HEK293 (cell line): ENCODE measurements at regions not wholly inside any gene's neighbourhood (a gene's known extent, or its start where the extent isn't known, plus 50 kb on each side); places are given as distances from the start of the nearest gene placed in this dataset.

Source experiments
- CTCF ChIA-PET: fragments of 350-600 bp; formaldehyde crosslinking; extraction: SDS; loops from one replicate; lab custom pipeline; 2021; ENCODE audit warnings: antibody characterized with exemption; lab: Yijun Ruan, JAX
- POLR2A ChIA-PET: fragments of 300-600 bp; formaldehyde crosslinking; extraction: SDS; loops from one replicate; lab custom pipeline; 2020; ENCODE audit warnings: antibody characterized with exemption, inconsistent platforms; lab: Yijun Ruan, JAX
- H3K27ac ChIP-seq: fragments of 200-500 bp; sonication (Bioruptor generic); 2 replicates; pipeline ENCODE4 v1.5.1; 2014; ENCODE audit warnings: low read depth, low read length, control low read depth, inconsistent platforms; ENCODE audit errors: extremely low read depth
- H3K36me3 ChIP-seq, 2 experiments: fragments of 200-500 bp in 1 of 2; sonication (Bioruptor generic) in 1 of 2; 1 replicate in 1 of 2; 2 replicates in 1 of 2; pipeline ENCODE4 v1.5.1; 2014 to 2017; ENCODE audit warnings: inconsistent platforms in 2 of 2, low read length in 2 of 2; ENCODE audit not compliant: control insufficient read depth in 2 of 2, insufficient read depth in 1 of 2
- H3K4me1 ChIP-seq: fragments of 200-500 bp; sonication (Bioruptor generic); 2 replicates; pipeline ENCODE4 v1.5.1; 2014; ENCODE audit warnings: mild to moderate bottlenecking, low read length, inconsistent platforms; ENCODE audit not compliant: control insufficient read depth, insufficient read depth
- H3K4me3 ChIP-seq: 2 replicates; pipeline ENCODE4 v1.5.1; 2011; ENCODE audit warnings: low read depth, mild to moderate bottlenecking, control low read depth, low read length, moderate library complexity
- H3K9me3 ChIP-seq: fragments of 200-500 bp; sonication (Bioruptor generic); 2 replicates; pipeline ENCODE4 v1.5.1; 2014; ENCODE audit warnings: low read depth, low read length, inconsistent platforms; ENCODE audit not compliant: control insufficient read depth, insufficient read depth
- HOXC10 ChIP-seq: sonication (generic); formaldehyde crosslinking; IDR thresholded peaks from 2 replicates; pipeline ENCODE4 v1.8.1; 2023; ENCODE audit warnings: mild to moderate bottlenecking, missing genetic modification reagents
- KLF9 ChIP-seq: fragments of 450-650 bp; formaldehyde crosslinking; IDR thresholded peaks from 2 replicates; pipeline ENCODE4 v1.5.1; 2016; ENCODE audit warnings: missing biosample characterization, missing genetic modification characterization, low read depth
- ZBTB1 ChIP-seq: fragments of 450-650 bp; formaldehyde crosslinking; IDR thresholded peaks from 2 replicates; pipeline ENCODE4 v1.5.1; 2016; ENCODE audit warnings: missing biosample characterization, missing genetic modification characterization
- ZFP41 ChIP-seq: fragments of 450-650 bp; formaldehyde crosslinking; IDR thresholded peaks from 2 replicates; pipeline ENCODE4 v1.5.1; 2016; ENCODE audit warnings: missing biosample characterization, missing genetic modification characterization, borderline replicate concordance
- ZIC2 ChIP-seq: fragments of 450-650 bp; formaldehyde crosslinking; IDR thresholded peaks from 2 replicates; pipeline ENCODE4 v1.5.1; 2016; ENCODE audit warnings: missing biosample characterization, missing genetic modification characterization
- ZNF10 ChIP-seq: fragments of 450-650 bp; formaldehyde crosslinking; IDR thresholded peaks from 2 replicates; pipeline ENCODE4 v1.5.1; 2017; ENCODE audit warnings: missing biosample characterization, missing genetic modification characterization
- ZNF202 ChIP-seq: fragments of 450-650 bp; formaldehyde crosslinking; IDR thresholded peaks from 2 replicates; pipeline ENCODE4 v1.5.1; 2016; ENCODE audit warnings: missing biosample characterization, missing genetic modification characterization, borderline replicate concordance
- ZNF391 ChIP-seq: fragments of 450-650 bp; formaldehyde crosslinking; IDR thresholded peaks from 2 replicates; pipeline ENCODE4 v1.5.1; 2016; ENCODE audit warnings: low read depth, missing biosample characterization, missing genetic modification characterization, borderline replicate concordance
- ZNF426 ChIP-seq: fragments of 450-650 bp; formaldehyde crosslinking; IDR thresholded peaks from 2 replicates; pipeline ENCODE4 v1.5.1; 2017; ENCODE audit warnings: missing biosample characterization, missing genetic modification characterization, mild to moderate bottlenecking, inconsistent platforms, moderate library complexity
- ZNF521 ChIP-seq: fragments of 450-650 bp; formaldehyde crosslinking; IDR thresholded peaks from 2 replicates; pipeline ENCODE4 v1.5.1; 2017; ENCODE audit warnings: missing biosample characterization, mild to moderate bottlenecking, missing genetic modification characterization
- ZNF548 ChIP-seq: fragments of 450-650 bp; formaldehyde crosslinking; IDR thresholded peaks from 2 replicates; pipeline ENCODE4 v1.5.1; 2016; ENCODE audit warnings: missing biosample characterization, missing genetic modification characterization
- ZNF768 ChIP-seq: fragments of 450-650 bp; formaldehyde crosslinking; IDR thresholded peaks from 2 replicates; pipeline ENCODE4 v1.5.1; 2018; ENCODE audit warnings: missing biosample characterization, mild to moderate bottlenecking, missing genetic modification characterization
- ZNF791 ChIP-seq: fragments of 450-650 bp; formaldehyde crosslinking; IDR thresholded peaks from 2 replicates; pipeline ENCODE4 v1.5.1; 2016; ENCODE audit warnings: missing biosample characterization, missing genetic modification characterization
- ZNF837 ChIP-seq: fragments of 450-650 bp; formaldehyde crosslinking; IDR thresholded peaks from 2 replicates; pipeline ENCODE4 v1.5.1; 2016; ENCODE audit warnings: missing biosample characterization, missing genetic modification characterization
- TF ChIP-seq, protein P1 (sequence below): fragments of 450-650 bp; formaldehyde crosslinking; IDR thresholded peaks from 2 replicates; pipeline ENCODE4 v1.5.1; 2016; ENCODE audit warnings: missing biosample characterization, missing genetic modification characterization, low read depth
- TF ChIP-seq, protein P2 (sequence below): fragments of 450-650 bp; formaldehyde crosslinking; optimal IDR thresholded peaks from 2 replicates; pipeline ENCODE3; 2016; ENCODE audit warnings: missing biosample characterization, mild to moderate bottlenecking, missing genetic modification characterization
- TF ChIP-seq, protein P3 (sequence below): fragments of 450-650 bp; formaldehyde crosslinking; conservative IDR thresholded peaks from 2 replicates; pipeline ENCODE4 v1.5.1; 2016; ENCODE audit warnings: low read depth, missing biosample characterization, missing genetic modification characterization
- TF ChIP-seq, protein P4 (sequence below): fragments of 450-650 bp; formaldehyde crosslinking; IDR thresholded peaks from 2 replicates; pipeline ENCODE4 v1.5.0; 2017; ENCODE audit warnings: missing biosample characterization, missing genetic modification characterization, borderline replicate concordance

DNA sequence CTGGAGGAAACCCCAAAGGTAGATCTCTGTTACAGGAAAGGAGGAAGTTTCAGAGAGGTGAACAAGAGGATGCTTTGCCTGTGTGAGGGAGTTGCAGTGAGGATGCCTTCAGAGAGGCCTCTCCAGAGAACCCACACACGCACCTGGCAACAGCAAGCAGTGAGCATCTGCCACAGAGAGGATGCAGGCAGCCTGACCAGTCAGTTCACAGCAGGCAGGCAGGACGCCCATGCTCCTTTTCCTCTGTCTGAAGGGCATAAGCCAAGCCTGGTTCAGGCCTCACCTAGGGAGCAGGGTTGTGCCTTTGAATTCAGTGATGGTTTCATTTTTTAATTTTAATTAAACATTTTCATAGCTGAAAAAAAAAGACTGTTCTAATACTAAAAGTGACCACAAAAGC lies 346.0 kb upstream of the MARCKS start:
- no peaks in the 10 kb centered on the region for H3K36me3 ChIP-seq
- no peaks in the 10 kb centered on the region for H3K9me3 ChIP-seq
- TF ChIP-seq ZNF837 (tag by site-specific recombination) (no peak), HOXC10 (no peak), KLF9 (no peak), ZNF10 (tag by site-specific recombination) (no peak), ZNF391 (tag by site-specific recombination) (no peak), ZNF791 (tag by site-specific recombination) (no peak), ZBTB1 (tag by site-specific recombination) (no peak), ZIC2 (no peak), ZFP41 (tag by site-specific recombination) (no peak), ZNF521 (tag by site-specific recombination) (no peak), ZNF768 (tag by site-specific recombination) (no peak), ZNF548 (tag by site-specific recombination) (no peak), ZNF426 (tag by site-specific recombination) (no peak), ZNF202 (no peak)
- TF ChIP-seq, protein P1, sequence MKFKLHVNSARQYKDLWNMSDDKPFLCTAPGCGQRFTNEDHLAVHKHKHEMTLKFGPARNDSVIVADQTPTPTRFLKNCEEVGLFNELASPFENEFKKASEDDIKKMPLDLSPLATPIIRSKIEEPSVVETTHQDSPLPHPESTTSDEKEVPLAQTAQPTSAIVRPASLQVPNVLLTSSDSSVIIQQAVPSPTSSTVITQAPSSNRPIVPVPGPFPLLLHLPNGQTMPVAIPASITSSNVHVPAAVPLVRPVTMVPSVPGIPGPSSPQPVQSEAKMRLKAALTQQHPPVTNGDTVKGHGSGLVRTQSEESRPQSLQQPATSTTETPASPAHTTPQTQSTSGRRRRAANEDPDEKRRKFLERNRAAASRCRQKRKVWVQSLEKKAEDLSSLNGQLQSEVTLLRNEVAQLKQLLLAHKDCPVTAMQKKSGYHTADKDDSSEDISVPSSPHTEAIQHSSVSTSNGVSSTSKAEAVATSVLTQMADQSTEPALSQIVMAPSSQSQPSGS (tag by site-specific recombination) = no peak
- TF ChIP-seq, protein P2, sequence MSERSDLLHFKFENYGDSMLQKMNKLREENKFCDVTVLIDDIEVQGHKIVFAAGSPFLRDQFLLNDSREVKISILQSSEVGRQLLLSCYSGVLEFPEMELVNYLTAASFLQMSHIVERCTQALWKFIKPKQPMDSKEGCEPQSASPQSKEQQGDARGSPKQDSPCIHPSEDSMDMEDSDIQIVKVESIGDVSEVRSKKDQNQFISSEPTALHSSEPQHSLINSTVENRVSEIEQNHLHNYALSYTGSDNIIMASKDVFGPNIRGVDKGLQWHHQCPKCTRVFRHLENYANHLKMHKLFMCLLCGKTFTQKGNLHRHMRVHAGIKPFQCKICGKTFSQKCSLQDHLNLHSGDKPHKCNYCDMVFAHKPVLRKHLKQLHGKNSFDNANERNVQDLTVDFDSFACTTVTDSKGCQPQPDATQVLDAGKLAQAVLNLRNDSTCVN = no peak
- TF ChIP-seq, protein P3, sequence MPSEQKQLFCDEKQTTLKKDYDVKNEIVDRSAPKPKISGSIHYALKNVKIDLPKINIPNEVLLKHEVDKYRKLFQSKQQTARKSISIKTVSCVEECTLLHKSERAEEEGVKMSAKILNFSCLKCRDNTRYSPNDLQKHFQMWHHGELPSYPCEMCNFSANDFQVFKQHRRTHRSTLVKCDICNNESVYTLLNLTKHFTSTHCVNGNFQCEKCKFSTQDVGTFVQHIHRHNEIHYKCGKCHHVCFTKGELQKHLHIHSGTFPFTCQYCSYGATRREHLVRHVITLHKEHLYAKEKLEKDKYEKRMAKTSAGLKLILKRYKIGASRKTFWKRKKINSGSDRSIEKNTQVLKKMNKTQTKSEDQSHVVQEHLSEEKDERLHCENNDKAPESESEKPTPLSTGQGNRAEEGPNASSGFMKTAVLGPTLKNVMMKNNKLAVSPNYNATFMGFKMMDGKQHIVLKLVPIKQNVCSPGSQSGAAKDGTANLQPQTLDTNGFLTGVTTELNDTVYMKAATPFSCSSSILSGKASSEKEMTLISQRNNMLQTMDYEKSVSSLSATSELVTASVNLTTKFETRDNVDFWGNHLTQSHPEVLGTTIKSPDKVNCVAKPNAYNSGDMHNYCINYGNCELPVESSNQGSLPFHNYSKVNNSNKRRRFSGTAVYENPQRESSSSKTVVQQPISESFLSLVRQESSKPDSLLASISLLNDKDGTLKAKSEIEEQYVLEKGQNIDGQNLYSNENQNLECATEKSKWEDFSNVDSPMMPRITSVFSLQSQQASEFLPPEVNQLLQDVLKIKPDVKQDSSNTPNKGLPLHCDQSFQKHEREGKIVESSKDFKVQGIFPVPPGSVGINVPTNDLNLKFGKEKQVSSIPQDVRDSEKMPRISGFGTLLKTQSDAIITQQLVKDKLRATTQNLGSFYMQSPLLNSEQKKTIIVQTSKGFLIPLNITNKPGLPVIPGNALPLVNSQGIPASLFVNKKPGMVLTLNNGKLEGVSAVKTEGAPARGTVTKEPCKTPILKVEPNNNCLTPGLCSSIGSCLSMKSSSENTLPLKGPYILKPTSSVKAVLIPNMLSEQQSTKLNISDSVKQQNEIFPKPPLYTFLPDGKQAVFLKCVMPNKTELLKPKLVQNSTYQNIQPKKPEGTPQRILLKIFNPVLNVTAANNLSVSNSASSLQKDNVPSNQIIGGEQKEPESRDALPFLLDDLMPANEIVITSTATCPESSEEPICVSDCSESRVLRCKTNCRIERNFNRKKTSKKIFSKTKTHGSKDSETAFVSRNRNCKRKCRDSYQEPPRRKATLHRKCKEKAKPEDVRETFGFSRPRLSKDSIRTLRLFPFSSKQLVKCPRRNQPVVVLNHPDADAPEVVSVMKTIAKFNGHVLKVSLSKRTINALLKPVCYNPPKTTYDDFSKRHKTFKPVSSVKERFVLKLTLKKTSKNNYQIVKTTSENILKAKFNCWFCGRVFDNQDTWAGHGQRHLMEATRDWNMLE = no peak
- TF ChIP-seq, protein P4, sequence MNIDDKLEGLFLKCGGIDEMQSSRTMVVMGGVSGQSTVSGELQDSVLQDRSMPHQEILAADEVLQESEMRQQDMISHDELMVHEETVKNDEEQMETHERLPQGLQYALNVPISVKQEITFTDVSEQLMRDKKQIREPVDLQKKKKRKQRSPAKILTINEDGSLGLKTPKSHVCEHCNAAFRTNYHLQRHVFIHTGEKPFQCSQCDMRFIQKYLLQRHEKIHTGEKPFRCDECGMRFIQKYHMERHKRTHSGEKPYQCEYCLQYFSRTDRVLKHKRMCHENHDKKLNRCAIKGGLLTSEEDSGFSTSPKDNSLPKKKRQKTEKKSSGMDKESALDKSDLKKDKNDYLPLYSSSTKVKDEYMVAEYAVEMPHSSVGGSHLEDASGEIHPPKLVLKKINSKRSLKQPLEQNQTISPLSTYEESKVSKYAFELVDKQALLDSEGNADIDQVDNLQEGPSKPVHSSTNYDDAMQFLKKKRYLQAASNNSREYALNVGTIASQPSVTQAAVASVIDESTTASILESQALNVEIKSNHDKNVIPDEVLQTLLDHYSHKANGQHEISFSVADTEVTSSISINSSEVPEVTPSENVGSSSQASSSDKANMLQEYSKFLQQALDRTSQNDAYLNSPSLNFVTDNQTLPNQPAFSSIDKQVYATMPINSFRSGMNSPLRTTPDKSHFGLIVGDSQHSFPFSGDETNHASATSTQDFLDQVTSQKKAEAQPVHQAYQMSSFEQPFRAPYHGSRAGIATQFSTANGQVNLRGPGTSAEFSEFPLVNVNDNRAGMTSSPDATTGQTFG (tag by site-specific recombination) = no peak
- TF ChIP-seq, all 188 proteins: peak for 0
- CTCF ChIA-PET = interaction anchor here (0.5 to 0.7 kb wide), 2 partner anchors 11 to 221 kb away, joined by 3 to 4 read pairs; no protein-coding TSS in a partner anchor
- Histone ChIP-seq H3K4me3 (no peak overlapping the region), H3K4me1 (no peaks in the 10 kb centered on the region), H3K27ac (no peak overlapping the region)
- POLR2A ChIA-PET = no interaction called here
